Transverse colon (tissue), 3 donors: ENCODE measurements at regions not wholly inside any gene's neighbourhood (a gene's known extent, or its start where the extent isn't known, plus 50 kb on each side); places are given as distances from the start of the nearest gene placed in this dataset.

Experiments used
- CTCF ChIP-seq, 5 experiments: fragments of 200-600 bp in 3 of 5; fragments of 450-650 bp in 2 of 5; sonication (generic) in 3 of 5; IDR thresholded peaks; 1 replicate in 2 of 5; 2 replicates in 3 of 5; pipeline ENCODE4 v1.5.1; 2016 to 2017; ENCODE audit warnings: antibody characterized with exemption in 5 of 5, inconsistent platforms in 3 of 5, mild to moderate bottlenecking in 2 of 5, moderate library complexity in 1 of 5
- POLR2A ChIP-seq: fragments of 450-650 bp; IDR thresholded peaks from one replicate; pipeline ENCODE4 v1.6.1; 2016; ENCODE audit warnings: antibody characterized with exemption, mild to moderate bottlenecking, moderate library complexity

GRCh38 chr3:20787005-20787404 lies 601.0 kb upstream of the SGO1 start:
- TF ChIP-seq CTCF (IDR thresholded peaks at IDR 0.05) (no peak), POLR2A (no peak)
